SJCRH30 (cell line): ENCODE measurements at regions not wholly inside any gene's neighbourhood (a gene's known extent, or its start where the extent isn't known, plus 50 kb on each side); places are given as distances from the start of the nearest gene placed in this dataset.
"Not testable (repeated sequence)": the region's sequence is repeated elsewhere in the genome, so short reads cannot be mapped to it uniquely, and the experiment has no call there.

Source experiments
- DNase-seq, 2 experiments: peaks; one replicate each; pipeline ENCODE4 v3.0.0-alpha.2; 2015 to 2020
- H3K27ac ChIP-seq: fragments of 250-450 bp; sonication (Bioruptor Pico); 2 replicates; pipeline ENCODE4 v1.5.1; 2020; ENCODE audit warnings: mild to moderate bottlenecking, moderate library complexity
- H3K27me3 ChIP-seq: fragments of 250-450 bp; sonication (Bioruptor Pico); 2 replicates; pipeline ENCODE4 v1.5.1; 2020; ENCODE audit warnings: mild to moderate bottlenecking, moderate library complexity
- H3K36me3 ChIP-seq: fragments of 250-450 bp; sonication (Bioruptor Pico); 2 replicates; pipeline ENCODE4 v1.5.1; 2020; ENCODE audit warnings: mild to moderate bottlenecking, moderate library complexity
- H3K4me1 ChIP-seq: fragments of 250-450 bp; sonication (Bioruptor Pico); 2 replicates; pipeline ENCODE4 v1.5.1; 2020; ENCODE audit warnings: mild to moderate bottlenecking, moderate library complexity
- H3K4me3 ChIP-seq: fragments of 250-450 bp; sonication (Bioruptor Pico); 2 replicates; pipeline ENCODE4 v1.5.1; 2020; ENCODE audit warnings: mild to moderate bottlenecking, moderate library complexity
- H3K9me3 ChIP-seq: fragments of 250-450 bp; sonication (Bioruptor Pico); replicated peaks from 2 replicates; pipeline ENCODE4 v1.5.1; 2020; ENCODE audit warnings: mild to moderate bottlenecking, moderate library complexity

DNA sequence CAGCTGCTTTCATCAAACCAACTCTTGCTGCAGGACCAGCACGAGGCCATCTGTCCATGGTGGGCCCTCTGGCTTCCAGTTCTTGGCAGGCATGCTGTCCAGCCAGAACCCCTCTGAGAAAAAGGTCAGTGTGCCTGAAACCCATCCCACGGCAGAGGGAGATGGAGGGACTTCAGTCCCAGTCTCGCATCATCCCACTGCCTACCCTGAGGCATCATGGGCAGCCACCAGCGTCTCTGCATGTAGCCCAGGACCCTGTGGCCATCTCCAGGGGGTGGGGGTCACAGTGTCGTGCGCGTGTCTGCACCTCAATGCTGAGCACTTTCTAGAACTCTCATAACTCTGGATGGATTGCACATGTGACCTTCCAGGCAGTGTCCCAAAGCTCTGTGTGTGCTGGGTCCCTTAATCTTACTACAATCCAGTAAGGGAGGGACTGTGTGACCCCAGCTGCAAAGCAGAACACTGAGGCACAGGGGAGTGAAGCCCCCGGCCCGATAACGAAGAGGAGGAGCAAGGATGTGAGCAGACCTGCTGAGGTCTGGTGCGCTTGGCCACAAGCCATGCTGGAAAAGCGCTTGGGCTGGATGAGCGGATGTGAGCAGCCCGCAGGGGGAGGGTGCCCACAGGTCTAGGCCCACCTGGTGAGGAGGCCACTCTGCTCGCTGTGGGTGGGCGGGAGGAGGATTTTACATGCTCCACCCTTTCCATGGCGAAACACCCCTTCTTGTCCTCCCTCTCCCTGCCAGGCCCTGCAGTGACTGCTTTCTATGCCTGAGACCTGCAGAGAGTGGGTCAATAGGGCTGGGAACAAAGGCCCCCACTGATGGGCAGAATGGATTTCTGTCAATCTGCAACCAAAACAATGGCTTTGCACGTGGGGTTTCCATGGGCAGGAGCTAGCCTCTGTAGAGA, 1401.0 kb downstream of the BRD1 start:
- DNase-seq, result no peak
- Histone ChIP-seq H3K4me3 (no peak overlapping the region), H3K27me3 (peaks cover 61% of the 10 kb centered on the region), H3K9me3 (no peaks in the 10 kb centered on the region), H3K27ac (no peak overlapping the region), H3K36me3 (no peaks in the 10 kb centered on the region), H3K4me1 (no peaks in the 10 kb centered on the region)

DNA sequence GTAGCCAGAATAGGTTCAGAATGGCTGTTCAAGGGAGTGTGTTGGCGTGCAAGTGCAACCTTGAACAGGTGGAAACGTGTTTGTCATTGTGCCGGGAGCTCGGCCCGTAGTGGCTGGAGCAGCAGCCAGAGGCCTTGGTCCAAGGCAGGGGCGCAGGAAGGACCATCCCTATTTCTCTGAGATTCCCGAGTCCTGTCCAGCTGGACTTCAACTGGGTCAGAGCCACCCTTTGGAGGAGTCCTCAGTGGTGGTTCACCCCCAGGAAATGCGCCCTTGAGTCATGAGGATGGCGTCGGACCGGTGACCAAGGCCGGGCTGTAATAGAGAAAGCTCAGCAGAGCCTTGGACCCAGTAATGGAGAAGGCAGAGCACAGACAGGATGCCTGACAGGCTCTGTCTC, 1402.0 kb downstream of the BRD1 start:
- no peak overlapping the region for H3K27ac ChIP-seq
- no peaks in the 10 kb centered on the region for H3K36me3 ChIP-seq
- no peaks in the 10 kb centered on the region for H3K4me1 ChIP-seq
- DNase-seq, result no peak
- no peak overlapping the region for H3K4me3 ChIP-seq
- peaks cover 50% of the 10 kb centered on the region for H3K27me3 ChIP-seq
- H3K9me3 ChIP-seq, result no peaks in the 10 kb centered on the region

DNA sequence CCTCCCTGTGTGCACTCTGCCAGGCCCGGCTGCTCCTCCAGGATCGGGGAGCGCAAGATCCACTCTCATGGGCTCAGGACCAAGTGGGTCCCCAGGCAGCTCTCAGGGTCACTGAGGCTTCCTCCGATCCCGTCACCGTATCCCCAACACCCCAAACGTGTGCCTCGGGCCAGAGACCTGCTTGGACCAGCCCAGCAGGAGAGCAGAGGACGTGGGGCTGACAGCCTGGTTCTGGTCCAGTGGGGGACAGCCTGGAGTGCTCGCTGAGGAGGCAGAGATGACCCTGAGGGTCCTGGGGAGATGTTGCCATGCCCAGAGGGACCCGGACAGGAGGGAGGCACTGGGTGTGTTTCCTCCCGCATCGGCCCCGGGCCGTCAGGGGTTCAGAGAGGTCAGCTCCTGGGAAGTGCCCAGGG, 1402.6 kb downstream of the BRD1 start:
- H3K4me3 ChIP-seq, result no peak overlapping the region
- peaks cover 46% of the 10 kb centered on the region for H3K27me3 ChIP-seq
- no peak for DNase-seq
- no peaks in the 10 kb centered on the region for H3K36me3 ChIP-seq
- H3K27ac ChIP-seq, result no peak overlapping the region
- no peaks in the 10 kb centered on the region for H3K9me3 ChIP-seq
- no peaks in the 10 kb centered on the region for H3K4me1 ChIP-seq

DNA sequence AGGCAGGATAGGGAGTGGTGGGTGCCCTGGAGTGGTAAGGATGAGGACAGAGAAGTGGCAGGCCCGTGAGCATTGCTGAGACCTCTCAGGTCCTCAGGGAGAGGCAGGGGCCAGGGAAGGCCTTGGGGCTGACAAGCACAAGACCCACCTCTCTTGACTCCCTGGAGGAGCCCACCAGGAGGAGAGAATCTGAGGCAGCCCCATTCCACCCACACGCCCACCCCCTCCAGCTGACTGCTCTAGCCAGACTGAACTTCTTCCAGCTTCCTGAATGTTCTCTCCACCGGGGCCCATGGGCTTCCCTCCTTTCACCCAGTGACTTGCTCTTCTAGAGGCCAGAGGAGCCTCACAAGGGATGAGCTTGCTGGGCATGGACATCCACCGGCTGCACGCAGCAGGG, 1403.0 kb downstream of the BRD1 start:
- Histone ChIP-seq H3K27me3 (peaks cover 46% of the 10 kb centered on the region), H3K9me3 (no peaks in the 10 kb centered on the region), H3K4me1 (no peaks in the 10 kb centered on the region), H3K4me3 (no peak overlapping the region), H3K27ac (no peak overlapping the region), H3K36me3 (no peaks in the 10 kb centered on the region)
- DNase-seq, result no peak

DNA sequence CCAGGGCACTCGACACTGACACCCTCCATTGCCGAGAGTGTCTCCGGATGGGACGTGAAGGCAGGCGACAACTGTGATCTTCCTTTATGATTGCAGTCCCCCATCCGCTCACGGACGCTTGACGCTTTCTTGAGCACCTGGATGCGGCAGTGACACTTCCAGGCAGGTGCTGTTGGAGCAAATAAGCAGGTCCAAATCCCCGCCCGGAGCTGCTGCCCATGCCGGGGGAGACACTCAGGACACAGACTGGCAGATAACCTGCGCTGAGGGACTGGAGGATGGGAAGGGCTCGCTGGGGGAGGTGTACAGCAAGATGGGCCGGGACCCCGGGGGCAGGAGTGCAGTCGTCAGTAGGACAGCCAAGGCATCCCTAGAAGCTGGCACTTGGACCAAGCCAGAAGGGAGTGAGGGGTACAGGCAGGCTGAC, 1403.5 kb downstream of the BRD1 start:
- DNase-seq, result no peak
- H3K27me3 ChIP-seq, result peaks cover 46% of the 10 kb centered on the region
- no peaks in the 10 kb centered on the region for H3K9me3 ChIP-seq
- H3K36me3 ChIP-seq, result no peaks in the 10 kb centered on the region
- no peaks in the 10 kb centered on the region for H3K4me1 ChIP-seq
- no peak overlapping the region for H3K27ac ChIP-seq
- H3K4me3 ChIP-seq, result no peak overlapping the region

DNA sequence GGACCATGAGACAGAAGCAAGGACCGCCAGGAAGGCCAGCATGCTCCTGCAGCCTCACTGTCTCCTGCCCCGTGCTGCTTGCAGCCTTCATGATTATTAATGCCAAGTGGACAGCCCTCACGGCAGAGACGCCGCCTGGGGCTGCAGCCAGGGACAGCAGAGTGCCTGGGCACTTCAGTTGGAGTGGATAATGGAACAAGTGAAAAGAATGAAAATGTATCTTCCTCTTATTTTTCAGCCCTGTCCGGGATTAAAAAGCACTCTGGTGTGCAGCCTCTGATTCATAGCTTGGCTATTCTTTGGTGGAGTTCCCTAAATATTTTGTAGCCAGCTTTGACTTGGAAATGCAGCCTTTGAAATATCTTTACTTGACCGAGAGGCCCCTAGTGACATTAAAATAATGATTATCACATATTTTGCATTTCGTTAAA, 1404.2 kb downstream of the BRD1 start:
- no peaks in the 10 kb centered on the region for H3K4me1 ChIP-seq
- DNase-seq, result no peak
- H3K27me3 ChIP-seq, result peaks cover 47% of the 10 kb centered on the region
- no peaks in the 10 kb centered on the region for H3K36me3 ChIP-seq
- H3K27ac ChIP-seq, result no peak overlapping the region
- H3K4me3 ChIP-seq, result no peak overlapping the region
- no peaks in the 10 kb centered on the region for H3K9me3 ChIP-seq

DNA sequence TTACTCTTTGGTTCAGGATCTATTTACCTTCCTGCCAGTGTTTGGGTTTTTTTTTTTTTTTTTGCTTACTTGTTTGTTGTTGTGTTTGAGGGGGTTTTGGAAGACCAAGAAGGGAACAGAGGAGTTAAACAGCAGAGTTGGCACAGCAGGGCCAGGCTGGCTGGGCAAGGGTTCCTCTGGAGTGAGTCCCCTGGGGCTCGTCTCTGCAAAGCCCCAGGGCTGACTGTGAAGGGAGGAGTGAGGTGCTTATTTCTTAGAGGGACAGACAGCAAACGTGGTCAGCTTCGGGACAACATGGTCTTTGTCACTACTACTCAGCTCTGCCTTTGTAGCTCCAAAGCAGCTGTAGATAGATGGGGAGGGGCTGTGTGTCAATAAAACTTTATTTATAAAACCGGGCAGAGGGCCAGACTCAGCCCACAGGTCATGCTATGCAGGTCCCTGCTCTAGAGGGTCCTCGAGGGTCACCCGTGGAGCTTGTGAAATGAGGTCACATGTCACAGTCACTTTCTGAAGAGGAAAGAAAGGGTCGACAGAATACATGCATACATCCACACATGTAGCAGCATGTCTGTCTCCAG, 1404.7 kb downstream of the BRD1 start:
- Histone ChIP-seq H3K9me3 (no peaks in the 10 kb centered on the region), H3K27ac (no peak overlapping the region), H3K4me3 (no peak overlapping the region), H3K4me1 (no peaks in the 10 kb centered on the region), H3K27me3 (peaks cover 49% of the 10 kb centered on the region), H3K36me3 (no peaks in the 10 kb centered on the region)
- DNase-seq, result no peak

DNA sequence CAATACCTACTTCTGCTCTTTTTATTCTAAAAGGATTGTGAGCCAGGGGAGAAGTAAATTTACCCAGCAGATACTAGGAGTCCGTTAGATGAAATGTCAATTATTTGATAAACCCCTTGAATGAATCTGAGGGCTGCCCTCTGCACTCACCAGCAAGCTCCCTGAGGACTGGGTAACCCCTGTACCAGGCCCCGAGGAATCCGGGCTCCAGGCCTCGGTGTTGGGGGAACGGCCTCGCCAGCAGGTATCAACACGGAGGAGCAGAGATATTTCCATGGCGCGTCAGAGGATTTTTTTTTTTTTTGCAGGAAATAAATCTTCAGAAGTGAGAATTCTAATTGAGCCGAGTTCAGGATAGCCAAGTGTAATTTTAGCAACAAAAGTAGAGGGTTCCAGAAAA, 1408.8 kb downstream of the BRD1 start:
- H3K9me3 ChIP-seq, result no peaks in the 10 kb centered on the region
- peaks cover 50% of the 10 kb centered on the region for H3K27me3 ChIP-seq
- DNase-seq, result no peak
- no peaks in the 10 kb centered on the region for H3K36me3 ChIP-seq
- H3K27ac ChIP-seq, result no peak overlapping the region
- no peaks in the 10 kb centered on the region for H3K4me1 ChIP-seq
- no peak overlapping the region for H3K4me3 ChIP-seq

DNA sequence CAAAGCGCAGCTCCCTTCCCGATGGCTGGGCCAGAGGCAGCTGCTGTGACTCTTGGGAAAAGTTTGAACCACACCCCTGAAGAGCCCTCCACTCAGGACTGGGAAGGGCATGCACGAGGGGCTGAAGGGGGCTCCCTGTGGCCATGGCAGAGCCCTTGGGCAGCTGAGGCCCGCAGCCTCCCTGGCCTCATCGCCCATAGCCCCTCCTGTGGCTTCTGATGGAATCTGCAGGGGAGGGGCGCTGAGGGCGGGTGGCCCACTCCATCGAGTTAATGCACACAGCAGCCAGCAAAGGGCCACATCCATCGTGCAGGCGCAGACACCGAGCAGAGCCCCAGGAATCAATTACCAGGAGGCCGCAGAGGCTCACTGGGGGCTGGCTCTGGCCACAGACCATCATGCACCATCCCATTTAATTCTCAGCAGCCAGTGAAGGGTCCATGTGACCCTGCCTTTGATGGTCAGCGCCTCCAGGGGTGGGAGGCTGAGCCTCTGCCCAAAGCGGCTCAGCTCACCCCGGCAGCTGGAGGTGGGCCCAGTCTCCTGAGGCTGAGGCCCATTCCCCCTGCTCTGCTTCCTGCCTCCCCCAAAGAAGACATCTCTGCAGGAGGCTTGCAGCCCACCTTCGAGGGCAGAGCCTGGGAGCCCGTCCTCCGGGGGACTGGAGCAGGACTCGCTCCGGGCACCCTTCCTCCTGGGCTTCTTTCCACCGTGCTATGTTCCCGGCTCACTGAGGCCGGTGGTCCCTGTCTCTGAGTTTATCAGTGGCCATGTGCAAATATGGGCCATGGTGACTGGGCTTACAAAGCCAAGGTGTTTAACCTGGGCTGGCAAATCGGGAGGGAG, 1410.2 kb downstream of the BRD1 start:
- no peak for DNase-seq
- H3K36me3 ChIP-seq, result no peaks in the 10 kb centered on the region
- no peak overlapping the region for H3K4me3 ChIP-seq
- H3K27me3 ChIP-seq, result peaks cover 47% of the 10 kb centered on the region
- H3K27ac ChIP-seq, result no peak overlapping the region
- no peaks in the 10 kb centered on the region for H3K9me3 ChIP-seq
- H3K4me1 ChIP-seq, result no peaks in the 10 kb centered on the region

DNA sequence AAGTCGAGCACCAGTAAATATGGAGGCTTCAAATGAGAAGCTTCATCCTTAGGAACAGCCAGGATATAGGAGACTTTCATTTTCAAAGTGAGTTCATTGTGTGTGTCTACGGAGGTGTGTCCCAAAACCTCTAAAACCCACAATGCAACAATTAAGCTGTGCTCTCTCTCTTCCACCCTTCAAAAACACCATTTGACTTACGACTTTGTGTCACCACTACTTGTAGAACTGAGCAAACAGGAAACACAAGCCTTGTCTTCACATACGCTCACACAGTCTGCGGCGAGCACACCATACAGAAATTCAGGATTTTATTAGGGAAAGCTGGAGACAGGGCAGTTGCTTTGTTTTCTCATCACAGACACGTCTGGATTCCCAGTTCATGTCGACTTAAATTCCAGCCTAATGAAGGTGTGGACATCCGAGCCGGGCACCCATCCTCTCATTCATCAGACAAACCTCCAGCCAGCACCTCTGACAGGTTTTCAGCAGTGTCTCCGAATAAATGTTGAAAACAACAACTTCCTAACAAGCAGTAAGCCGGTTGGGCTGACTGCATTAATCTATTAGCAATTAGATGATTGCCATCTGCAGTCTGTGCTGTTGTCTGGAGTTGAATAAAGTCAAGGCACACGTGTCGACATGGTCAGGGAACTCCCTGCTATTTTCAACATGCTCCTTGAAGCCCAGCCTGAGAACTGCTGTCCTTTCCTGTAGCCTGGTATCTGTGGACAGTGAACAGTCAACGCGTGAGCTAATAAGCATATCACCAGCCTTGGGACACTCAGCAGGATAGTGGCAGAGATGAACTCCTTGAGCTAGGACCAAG, 1411.1 kb downstream of the BRD1 start:
- peaks cover 49% of the 10 kb centered on the region for H3K27me3 ChIP-seq

DNA sequence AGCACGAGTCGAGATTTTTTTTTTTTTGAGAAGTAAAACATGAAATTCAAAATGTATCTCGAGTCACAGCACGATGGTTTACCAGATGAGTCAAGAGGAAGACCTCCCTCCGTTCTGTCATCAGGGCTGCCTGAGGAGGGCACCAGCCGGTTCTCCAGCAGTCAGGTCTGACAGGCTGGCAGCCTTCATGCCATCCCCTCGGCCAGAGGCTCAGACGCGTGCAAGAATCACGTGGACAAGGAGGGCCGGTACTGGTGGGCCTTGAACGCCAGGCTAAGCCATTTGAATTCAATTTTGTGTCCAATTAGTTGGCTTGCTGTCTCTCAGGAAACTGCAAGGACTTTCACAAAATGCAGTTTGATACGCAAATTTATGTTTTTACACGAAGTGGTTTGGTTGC, 1412.2 kb downstream of the BRD1 start:
- Histone ChIP-seq H3K36me3 (no peaks in the 10 kb centered on the region), H3K9me3 (no peaks in the 10 kb centered on the region), H3K27me3 (peaks cover 49% of the 10 kb centered on the region), H3K4me1 (no peaks in the 10 kb centered on the region), H3K27ac (no peak overlapping the region), H3K4me3 (no peak overlapping the region)
- DNase-seq, result no peak

More for the DNA sequence above, 1411.1 kb downstream of the BRD1 start:
- H3K27ac ChIP-seq, result no peak overlapping the region
- H3K4me3 ChIP-seq, result no peak overlapping the region
- no peaks in the 10 kb centered on the region for H3K9me3 ChIP-seq
- H3K4me1 ChIP-seq, result no peaks in the 10 kb centered on the region
- no peaks in the 10 kb centered on the region for H3K36me3 ChIP-seq
- no peak for DNase-seq

DNA sequence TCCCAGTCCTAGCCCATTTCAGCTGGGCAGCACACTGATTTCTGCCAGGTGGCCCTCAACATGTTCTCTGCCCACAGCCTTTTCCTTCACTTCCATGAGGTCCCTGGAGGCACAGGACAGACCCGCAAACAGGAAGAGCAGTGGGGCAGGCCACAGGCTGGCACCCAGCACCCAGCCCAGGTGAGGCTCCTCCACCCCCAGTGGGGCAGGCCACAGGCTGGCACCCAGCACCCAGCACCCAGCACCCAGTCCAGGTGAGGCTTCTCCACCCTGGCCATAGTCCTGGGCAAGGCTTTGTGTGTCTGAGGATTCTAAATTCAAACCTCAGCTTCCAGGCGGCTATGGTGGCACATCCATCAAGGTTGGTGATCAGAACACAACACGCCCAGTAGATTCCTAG, 1413.0 kb downstream of the BRD1 start:
- no peak overlapping the region for H3K4me3 ChIP-seq
- no peak overlapping the region for H3K27ac ChIP-seq
- no peak for DNase-seq
- no peaks in the 10 kb centered on the region for H3K4me1 ChIP-seq
- no peaks in the 10 kb centered on the region for H3K36me3 ChIP-seq
- H3K27me3 ChIP-seq, result peaks cover 49% of the 10 kb centered on the region
- H3K9me3 ChIP-seq, result no peaks in the 10 kb centered on the region

DNA sequence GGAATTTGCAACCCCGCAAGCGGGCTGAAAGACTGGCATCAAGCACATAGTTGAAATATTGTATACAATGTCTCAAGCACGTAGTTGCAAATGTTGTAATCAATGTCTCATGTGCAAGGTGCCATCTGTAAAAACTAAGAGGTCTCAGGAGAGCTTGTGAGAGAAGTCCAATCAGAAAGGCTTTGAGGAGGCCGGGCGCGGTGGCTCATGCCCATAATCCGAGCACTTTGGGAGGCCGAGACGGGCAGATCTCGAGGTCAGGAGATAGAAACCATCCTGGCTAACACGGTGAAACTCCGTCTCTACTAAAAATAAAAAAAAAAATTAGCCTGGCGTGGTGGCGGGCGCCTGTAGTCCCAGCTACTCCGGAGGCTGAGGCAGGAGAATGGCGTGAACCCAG, 1414.7 kb downstream of the BRD1 start:
- not testable (repeated sequence) for H3K27ac ChIP-seq, H3K4me1 ChIP-seq, H3K9me3 ChIP-seq, DNase-seq, H3K36me3 ChIP-seq, H3K4me3 ChIP-seq
- peaks cover 39% of the 10 kb centered on the region for H3K27me3 ChIP-seq

DNA sequence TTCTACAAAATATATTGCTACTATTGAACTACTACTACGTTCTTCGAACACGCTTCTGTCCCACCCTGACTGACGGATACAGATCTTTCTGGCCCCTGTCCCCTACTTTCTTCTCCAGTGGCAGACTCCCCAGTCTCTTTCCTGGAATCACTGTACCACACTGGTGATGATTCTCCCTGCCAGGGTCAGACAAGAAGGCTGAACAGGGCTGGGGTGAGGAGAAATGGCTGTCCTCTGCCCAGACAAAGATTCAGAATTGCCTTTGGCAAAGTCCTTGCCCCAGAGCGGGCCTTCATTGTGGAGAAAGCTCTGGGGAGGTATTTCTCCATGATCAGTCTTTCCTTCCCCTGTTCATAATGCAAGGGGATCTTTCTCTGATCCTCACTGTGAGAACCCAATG, 1417.1 kb downstream of the BRD1 start:
- no peak overlapping the region for H3K4me3 ChIP-seq
- no peak for DNase-seq
- no peaks in the 10 kb centered on the region for H3K4me1 ChIP-seq
- no peak overlapping the region for H3K27ac ChIP-seq
- H3K36me3 ChIP-seq, result no peaks in the 10 kb centered on the region
- no peaks in the 10 kb centered on the region for H3K9me3 ChIP-seq
- peaks cover 20% of the 10 kb centered on the region for H3K27me3 ChIP-seq
